T1000 (cell line): ENCODE measurements at regions not wholly inside any gene's neighbourhood (a gene's known extent, or its start where the extent isn't known, plus 50 kb on each side); places are given as distances from the start of the nearest gene placed in this dataset.

Source experiments
- DNase-seq: peaks from one replicate; lab custom pipeline; 2025; ENCODE audit warnings: mixed read lengths; lab: John Stamatoyannopoulos, UW

GRCh38 chr18:46344416-46345180 lies 240.4 kb downstream of the HAUS1 start:
- no peak for DNase-seq

- DNase-seq = no peak
Observed at GRCh38 chr18:46345181-46345465, 240.9 kb downstream of the HAUS1 start.

- no peak for DNase-seq
Observed at GRCh38 chr18:46346213-46346612, 242.0 kb downstream of the HAUS1 start.

- DNase-seq = no peak
Observed at GRCh38 chr18:46346896-46347630, 242.9 kb downstream of the HAUS1 start.

GRCh38 chr18:46350598-46351159 lies 246.5 kb downstream of the HAUS1 start:
- no peak for DNase-seq

- DNase-seq = no peak
Observed at GRCh38 chr18:46352520-46353250, 248.5 kb downstream of the HAUS1 start.

- no peak for DNase-seq
Observed at GRCh38 chr18:46353460-46353859, 249.3 kb downstream of the HAUS1 start.

- no peak for DNase-seq
Observed at GRCh38 chr18:46356278-46357033, 252.3 kb downstream of the HAUS1 start.

GRCh38 chr18:46360102-46360699 lies 256.0 kb downstream of the HAUS1 start:
- DNase-seq = no peak

- no peak for DNase-seq
Observed at GRCh38 chr18:46360866-46361265, 256.7 kb downstream of the HAUS1 start.

- no peak for DNase-seq
Observed at GRCh38 chr18:46362533-46362932, 258.3 kb downstream of the HAUS1 start.

GRCh38 chr18:46364048-46364447 lies 259.9 kb downstream of the HAUS1 start:
- DNase-seq = no peak

GRCh38 chr18:46366201-46366600 lies 262.0 kb downstream of the HAUS1 start:
- DNase-seq = no peak

GRCh38 chr18:46366751-46367376 lies 262.7 kb downstream of the HAUS1 start:
- DNase-seq = no peak

GRCh38 chr18:46369323-46369722 lies 265.1 kb downstream of the HAUS1 start:
- no peak for DNase-seq

GRCh38 chr18:46370898-46371297 lies 266.7 kb downstream of the HAUS1 start:
- no peak for DNase-seq

- DNase-seq = no peak
Observed at GRCh38 chr18:46372670-46373069, 268.5 kb downstream of the HAUS1 start.

GRCh38 chr18:46373131-46373530 lies 268.9 kb downstream of the HAUS1 start:
- no peak for DNase-seq

GRCh38 chr18:46373791-46374190 lies 269.6 kb downstream of the HAUS1 start:
- no peak for DNase-seq

GRCh38 chr18:46374850-46375249 lies 270.7 kb downstream of the HAUS1 start:
- DNase-seq = no peak

- no peak for DNase-seq
Observed at GRCh38 chr18:46377557-46377956, 273.4 kb downstream of the HAUS1 start.
